ENCODE measurements at regions not wholly inside any gene's neighbourhood (a gene's known extent, or its start where the extent isn't known, plus 50 kb on each side); places are given as distances from the start of the nearest gene placed in this dataset.

DNA sequence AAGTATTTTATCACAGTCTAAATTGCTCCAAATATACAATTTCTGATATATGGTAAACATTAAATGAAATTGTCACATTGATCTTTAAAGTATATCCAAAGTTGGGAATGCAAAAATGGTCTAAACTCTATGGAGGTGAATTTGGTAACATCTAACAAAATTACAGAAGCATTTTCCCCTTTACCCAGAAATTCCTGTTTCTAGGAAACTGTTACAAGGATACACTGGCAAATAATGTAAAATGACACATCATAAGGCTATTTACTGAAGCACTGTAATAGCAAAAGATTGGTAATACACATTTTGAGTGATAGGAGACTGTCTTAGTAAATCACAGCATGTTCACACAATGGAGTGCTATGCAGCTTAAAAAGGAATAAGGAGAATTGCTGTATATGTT is 50.0 kb upstream of the SLCO2A1 start:
- H3K9me3 Mint-ChIP-seq (ENCODE audit: insufficient read depth) = no peaks in the 10 kb centered on the region

More for the DNA sequence above, 50.0 kb upstream of the SLCO2A1 start:
- H3K27ac Mint-ChIP-seq = no peak overlapping the region
- CTCF ChIA-PET = no interaction called here
- no peak overlapping the region for H3K4me3 ChIP-seq (ENCODE audit: control extremely low read depth in 1 of 5, extremely low read depth in 1 of 5, insufficient read depth in 1 of 5, low read depth in 2 of 5, low read length in 4 of 5)
- H3K79me2 ChIP-seq (ENCODE audit: control insufficient read depth, insufficient read depth, low read length) = no peaks in the 10 kb centered on the region
- H2AFZ ChIP-seq (ENCODE audit: insufficient read depth, low read depth, low read length, poor library complexity, severe bottlenecking) = no peak overlapping the region
- TF ChIP-seq, protein P1, sequence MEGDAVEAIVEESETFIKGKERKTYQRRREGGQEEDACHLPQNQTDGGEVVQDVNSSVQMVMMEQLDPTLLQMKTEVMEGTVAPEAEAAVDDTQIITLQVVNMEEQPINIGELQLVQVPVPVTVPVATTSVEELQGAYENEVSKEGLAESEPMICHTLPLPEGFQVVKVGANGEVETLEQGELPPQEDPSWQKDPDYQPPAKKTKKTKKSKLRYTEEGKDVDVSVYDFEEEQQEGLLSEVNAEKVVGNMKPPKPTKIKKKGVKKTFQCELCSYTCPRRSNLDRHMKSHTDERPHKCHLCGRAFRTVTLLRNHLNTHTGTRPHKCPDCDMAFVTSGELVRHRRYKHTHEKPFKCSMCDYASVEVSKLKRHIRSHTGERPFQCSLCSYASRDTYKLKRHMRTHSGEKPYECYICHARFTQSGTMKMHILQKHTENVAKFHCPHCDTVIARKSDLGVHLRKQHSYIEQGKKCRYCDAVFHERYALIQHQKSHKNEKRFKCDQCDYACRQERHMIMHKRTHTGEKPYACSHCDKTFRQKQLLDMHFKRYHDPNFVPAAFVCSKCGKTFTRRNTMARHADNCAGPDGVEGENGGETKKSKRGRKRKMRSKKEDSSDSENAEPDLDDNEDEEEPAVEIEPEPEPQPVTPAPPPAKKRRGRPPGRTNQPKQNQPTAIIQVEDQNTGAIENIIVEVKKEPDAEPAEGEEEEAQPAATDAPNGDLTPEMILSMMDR (IDR thresholded peaks at IDR 0.05) = no peak
- no peak overlapping the region for H3K4me2 ChIP-seq (replicated peaks; ENCODE audit: low read depth, low read length, poor library complexity, severe bottlenecking)
- H3K27me3 ChIP-seq (replicated peaks in 1 of 4; ENCODE audit: control extremely low read depth in 1 of 4, control insufficient read depth in 3 of 4, insufficient read depth in 4 of 4, low read length in 3 of 4) = no peaks in the 10 kb centered on the region
- intact Hi-C loops (cut with micrococcal nuclease) = no loop called here
- H3K9ac ChIP-seq (ENCODE audit: low read length) = no peak overlapping the region
- peaks cover 3% of the 10 kb centered on the region for H3K27me3 Mint-ChIP-seq
- no peaks in the 10 kb centered on the region for H3K4me1 ChIP-seq (ENCODE audit: control insufficient read depth in 2 of 2, insufficient read depth in 2 of 2, low read length in 2 of 2)
- no peaks in the 10 kb centered on the region for H3K4me1 Mint-ChIP-seq
- no peak for ATAC-seq (ENCODE audit: low read depth)
- H3K36me3 ChIP-seq (replicated peaks in 1 of 2; ENCODE audit: control extremely low read depth in 1 of 2, control insufficient read depth in 1 of 2, extremely low read depth in 1 of 2, insufficient read depth in 2 of 2, low read length in 1 of 2) = no peaks in the 10 kb centered on the region
- H3K4me3 Mint-ChIP-seq = no peak overlapping the region
- POLR2A ChIA-PET = no interaction called here
- no peaks in the 10 kb centered on the region for H4K20me1 ChIP-seq (ENCODE audit: control insufficient read depth, insufficient read depth, low read length, poor library complexity, severe bottlenecking)
- peaks cover 0 to 9% (median 0%) of the 10 kb centered on the region in 3 donors for H3K9me3 ChIP-seq (ENCODE audit: control extremely low read depth in 1 of 3, control insufficient read depth in 2 of 3, insufficient read depth in 1 of 3, low read length in 2 of 3)
- DNase-seq = no peak
- no peak overlapping the region for H3K27ac ChIP-seq (ENCODE audit: low read length in 2 of 2)
